IMR-90 (cell line): ENCODE measurements at regions not wholly inside any gene's neighbourhood (a gene's known extent, or its start where the extent isn't known, plus 50 kb on each side); places are given as distances from the start of the nearest gene placed in this dataset.

ENCODE experiments used
- ATAC-seq: fragments of 200-7000 bp; cut with Tn5 transposase; 2 replicates; pipeline ENCODE4 v1.9.1; 2020; ENCODE audit warnings: low read depth, mild to moderate bottlenecking, moderate library complexity
- BruUV-seq: library from RNA; stranded (reverse); fragments of 400-500 nt; replicated peaks from 2 replicates; lab custom pipeline; 2021; lab: Mats Ljungman, UMichigan
- CTCF ChIA-PET: fragments of 300-600 bp; formaldehyde crosslinking; extraction: SDS; loops from one replicate; lab custom pipeline; 2021; ENCODE audit warnings: antibody characterized with exemption; lab: Yijun Ruan, JAX
- POLR2A ChIA-PET: fragments of 300-600 bp; sonication (Branson Sonifier 250); formaldehyde crosslinking; loops from one replicate; lab custom pipeline; 2022; ENCODE audit warnings: antibody characterized with exemption; ENCODE audit not compliant: unreplicated experiment; lab: Charles Lee
- DNase-seq: peaks from one replicate; pipeline ENCODE4 v3.0.0; 2013
- H2AFZ ChIP-seq: replicated peaks from 2 replicates; pipeline ENCODE3; 2013; ENCODE audit warnings: low read length, mild to moderate bottlenecking; ENCODE audit not compliant: poor library complexity
- H2AK5ac ChIP-seq: 2 replicates; pipeline ENCODE4 v1.6.1; 2013; ENCODE audit warnings: low read depth, low read length, inconsistent platforms
- H2AK9ac ChIP-seq: replicated peaks from 2 replicates; pipeline ENCODE3; 2013; ENCODE audit warnings: mild to moderate bottlenecking, low read depth, low read length, moderate library complexity; ENCODE audit not compliant: poor library complexity
- H2BK120ac ChIP-seq: 2 replicates; pipeline ENCODE4 v1.6.1; 2013; ENCODE audit warnings: low read depth, low read length, inconsistent platforms
- H2BK15ac ChIP-seq: 3 replicates; pipeline ENCODE4 v1.6.1; 2013; ENCODE audit warnings: low read depth, low read length, inconsistent platforms
- H2BK20ac ChIP-seq: 2 replicates; pipeline ENCODE4 v1.6.1; 2013; ENCODE audit warnings: low read depth, mild to moderate bottlenecking, inconsistent platforms, low read length, moderate library complexity
- H2BK5ac ChIP-seq: 2 replicates; pipeline ENCODE4 v1.6.1; 2013; ENCODE audit warnings: mild to moderate bottlenecking, low read depth, low read length, inconsistent platforms; ENCODE audit not compliant: poor library complexity, severe bottlenecking
- H3K14ac ChIP-seq: replicated peaks from 2 replicates; pipeline ENCODE4 v1.6.1; 2013; ENCODE audit warnings: low read depth, low read length, inconsistent platforms
- H3K18ac ChIP-seq: 2 replicates; pipeline ENCODE4 v1.6.1; 2013; ENCODE audit warnings: low read depth, low read length, control low read depth
- H3K23ac ChIP-seq: 2 replicates; pipeline ENCODE4 v1.6.1; 2013; ENCODE audit warnings: low read depth, low read length, inconsistent platforms
- H3K27ac ChIP-seq: 2 replicates; pipeline ENCODE4 v1.5.1; 2013; ENCODE audit warnings: mild to moderate bottlenecking, control low read depth, low read length; ENCODE audit not compliant: insufficient read depth
- H3K27me3 ChIP-seq: 2 replicates; pipeline ENCODE4 v1.6.1; 2013; ENCODE audit warnings: low read length; ENCODE audit not compliant: control insufficient read depth, insufficient read depth
- H3K36me3 ChIP-seq: 2 replicates; pipeline ENCODE4 v1.6.1; 2013; ENCODE audit warnings: low read length, mixed read lengths; ENCODE audit not compliant: control insufficient read depth, insufficient read depth
- H3K4ac ChIP-seq: 2 replicates; pipeline ENCODE4 v1.6.1; 2013; ENCODE audit warnings: low read depth, low read length, inconsistent platforms
- H3K4me1 ChIP-seq: 2 replicates; pipeline ENCODE4 v1.6.1; 2013; ENCODE audit warnings: low read length, mixed read lengths; ENCODE audit not compliant: control insufficient read depth, insufficient read depth
- H3K4me2 ChIP-seq: 2 replicates; pipeline ENCODE4 v1.6.1; 2013; ENCODE audit warnings: low read depth, mild to moderate bottlenecking, control low read depth, low read length, moderate library complexity
- H3K4me3 ChIP-seq: 2 replicates; pipeline ENCODE4 v1.5.1; 2013; ENCODE audit warnings: low read depth, mild to moderate bottlenecking, control low read depth, low read length, moderate library complexity; ENCODE audit not compliant: insufficient read depth
- H3K56ac ChIP-seq: 2 replicates; pipeline ENCODE4 v1.6.1; 2013; ENCODE audit warnings: low read length, inconsistent platforms; ENCODE audit not compliant: insufficient read depth; ENCODE audit errors: extremely low read depth
- H3K79me1 ChIP-seq, 2 experiments: 2 replicates each; pipeline ENCODE4 v1.6.1; 2013; ENCODE audit warnings: low read length in 2 of 2, inconsistent platforms in 1 of 2, low read depth in 1 of 2
- H3K9ac ChIP-seq: 2 replicates; pipeline ENCODE4 v1.6.1; 2013; ENCODE audit warnings: low read depth, low read length, control low read depth
- H3K9me1 ChIP-seq: 2 replicates; pipeline ENCODE4 v1.6.1; 2013; ENCODE audit warnings: low read length, inconsistent platforms; ENCODE audit not compliant: insufficient read depth
- H3K9me3 ChIP-seq: 2 replicates; pipeline ENCODE4 v1.6.1; 2013; ENCODE audit warnings: low read length; ENCODE audit not compliant: control insufficient read depth, insufficient read depth
- H4K20me1 ChIP-seq: 2 replicates; pipeline ENCODE4 v1.6.1; 2013; ENCODE audit warnings: low read length, inconsistent platforms; ENCODE audit not compliant: insufficient read depth
- H4K5ac ChIP-seq: 2 replicates; pipeline ENCODE4 v1.6.1; 2013; ENCODE audit warnings: mild to moderate bottlenecking, low read depth, low read length, control low read depth
- H4K8ac ChIP-seq, 2 experiments: 2 replicates each; pipeline ENCODE4 v1.6.1; 2013; ENCODE audit warnings: low read depth in 2 of 2, low read length in 2 of 2, control low read depth in 1 of 2, inconsistent platforms in 1 of 2
- H4K91ac ChIP-seq: 2 replicates; pipeline ENCODE4 v1.6.1; 2013; ENCODE audit warnings: low read depth, low read length, inconsistent platforms; ENCODE audit not compliant: insufficient read depth
- BHLHE40 ChIP-seq: fragments of 150-350 bp; IDR thresholded peaks from 2 replicates; pipeline ENCODE4 v1.6.1; 2016; ENCODE audit warnings: mild to moderate bottlenecking, low read depth, low read length
- CEBPB ChIP-seq: IDR thresholded peaks from 2 replicates; pipeline ENCODE4 v1.6.1; 2012; ENCODE audit warnings: low read depth, low read length, improper control_type of control experiment
- CHD1 ChIP-seq: IDR thresholded peaks from 2 replicates; pipeline ENCODE4 v1.6.1; 2012; ENCODE audit warnings: low read depth, low read length, improper control_type of control experiment
- CTCF ChIP-seq: conservative IDR thresholded peaks from 2 replicates; pipeline ENCODE4 v1.5.1; 2012; ENCODE audit warnings: mild to moderate bottlenecking, low read depth, low read length, improper control_type of control experiment
- ELK1 ChIP-seq: fragments of 150-350 bp; IDR thresholded peaks from 2 replicates; pipeline ENCODE4 v1.6.1; 2016; ENCODE audit warnings: low read depth, mild to moderate bottlenecking, low read length, moderate library complexity, borderline replicate concordance
- FOS ChIP-seq: fragments of 150-350 bp; IDR thresholded peaks from 2 replicates; pipeline ENCODE4 v1.6.1; 2016; ENCODE audit warnings: low read depth, low read length
- MAFK ChIP-seq: IDR thresholded peaks from 2 replicates; pipeline ENCODE4 v1.6.1; 2012; ENCODE audit warnings: low read depth, low read length, improper control_type of control experiment
- MAZ ChIP-seq: IDR thresholded peaks from 2 replicates; pipeline ENCODE4 v1.6.1; 2012; ENCODE audit warnings: low read depth, mild to moderate bottlenecking, low read length, improper control_type of control experiment, moderate library complexity, borderline replicate concordance
- MXI1 ChIP-seq: IDR thresholded peaks from 2 replicates; pipeline ENCODE4 v1.6.1; 2012; ENCODE audit warnings: low read depth, mild to moderate bottlenecking, low read length, moderate library complexity, borderline replicate concordance
- NFE2L2 ChIP-seq: fragments of 150-350 bp; IDR thresholded peaks from 2 replicates; pipeline ENCODE4 v1.6.1; 2016; ENCODE audit warnings: low read depth, mild to moderate bottlenecking, low read length
- POLR2A ChIP-seq: IDR thresholded peaks from 2 replicates; pipeline ENCODE4 v1.6.1; 2012; ENCODE audit warnings: mild to moderate bottlenecking, low read depth, low read length
- RAD21 ChIP-seq: IDR thresholded peaks from 2 replicates; pipeline ENCODE4 v1.6.1; 2012; ENCODE audit warnings: low read length, improper control_type of control experiment
- RCOR1 ChIP-seq: IDR thresholded peaks from 2 replicates; pipeline ENCODE4 v1.6.1; 2012; ENCODE audit warnings: mild to moderate bottlenecking, low read length, improper control_type of control experiment; ENCODE audit not compliant: insufficient replicate concordance
- RFX5 ChIP-seq: IDR thresholded peaks from 2 replicates; pipeline ENCODE4 v1.8.0; 2012; ENCODE audit warnings: low read depth, mild to moderate bottlenecking, low read length, moderate library complexity
- SMC3 ChIP-seq: fragments of 150-350 bp; IDR thresholded peaks from 2 replicates; pipeline ENCODE4 v1.6.1; 2016; ENCODE audit warnings: low read depth, mild to moderate bottlenecking, antibody characterized with exemption, low read length, moderate library complexity
- WGBS, 2 experiments: methylation state at CpG; one replicate each; pipeline versions ENCODE4 v1.1.5 to v1.1.7; 2013; ENCODE audit warnings: missing lambda C conversion rate in 2 of 2; ENCODE audit not compliant: insufficient read length in 1 of 2; ENCODE audit errors: extremely low coverage in 2 of 2; 5-methylcytosine and 5-hydroxymethylcytosine counted together
- dilution Hi-C: fragments of 300-500 bp; cut with HindIII; formaldehyde crosslinking; loops from one replicate; pipeline ENCODE4 v1.14.3; 2018; ENCODE audit warnings: low sequenced_read_pairs; ENCODE audit not compliant: unreplicated experiment
- in situ Hi-C: fragments of 300-500 bp; cut with MboI; formaldehyde crosslinking; loops from 3 replicates; pipeline ENCODE4 v1.14.3; 2019; ENCODE audit warnings: low sequenced_read_pairs, inconsistent platforms, mixed read lengths
- intact Hi-C: fragments of 100-400 bp; cut with micrococcal nuclease; formaldehyde crosslinking; loops from 2 replicates; pipeline ENCODE4 v1.10.0; 2022
- TF ChIP-seq, protein P1 (sequence below): fragments of 150-350 bp; IDR thresholded peaks from 2 replicates; pipeline ENCODE4 v1.6.1; 2017; ENCODE audit warnings: mild to moderate bottlenecking, antibody characterized with exemption, low read length, low read depth

DNA sequence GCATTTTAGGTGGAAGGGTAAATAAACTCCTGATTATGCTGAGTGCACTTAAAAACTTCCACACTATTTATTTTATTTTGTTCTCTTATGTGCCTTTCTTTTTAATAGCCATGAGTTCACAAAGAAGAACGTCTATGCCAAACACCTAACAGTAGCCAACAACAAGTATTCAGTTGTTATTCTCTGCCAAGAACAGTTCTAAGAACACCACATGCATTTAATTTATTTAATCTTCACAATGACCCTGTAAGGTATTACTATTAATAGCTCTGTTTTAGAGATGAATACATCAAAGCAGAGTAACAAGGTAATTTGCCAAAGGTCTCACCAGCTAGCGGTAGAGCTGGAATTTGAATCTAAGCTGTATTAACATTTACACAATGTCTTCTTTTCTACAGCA lies 240.1 kb downstream of the ALG10B start:
- Histone ChIP-seq H3K36me3 (no peaks in the 10 kb centered on the region), H2AK5ac (no peak overlapping the region), H2AFZ (no peak overlapping the region), H3K9me3 (0 out of 2 replicates have a peak, but pooled peaks cover 2% of the 10 kb centered on the region), H2BK15ac (no peak overlapping the region), H4K91ac (no peak overlapping the region), H2BK20ac (no peak overlapping the region), H3K27me3 (no peaks in the 10 kb centered on the region), H4K5ac (no peak overlapping the region), H2AK9ac (no peak overlapping the region), H3K79me1 (no peaks in the 10 kb centered on the region), H3K27ac (no peak overlapping the region), H4K20me1 (no peaks in the 10 kb centered on the region), H4K8ac (no peak overlapping the region), H3K18ac (no peak overlapping the region), H3K4me1 (no peaks in the 10 kb centered on the region), H3K23ac (no peak overlapping the region), H3K56ac (no peak overlapping the region), H3K14ac (no peak overlapping the region), H3K9me1 (no peaks in the 10 kb centered on the region), H2BK120ac (no peak overlapping the region), H3K9ac (no peak overlapping the region), H2BK5ac (no peak overlapping the region), H3K4me2 (no peak overlapping the region), H3K4ac (no peak overlapping the region), H3K4me3 (no peak overlapping the region)
- TF ChIP-seq MAFK, result no peak
- no peak for TF ChIP-seq CTCF
- TF ChIP-seq, protein P1, sequence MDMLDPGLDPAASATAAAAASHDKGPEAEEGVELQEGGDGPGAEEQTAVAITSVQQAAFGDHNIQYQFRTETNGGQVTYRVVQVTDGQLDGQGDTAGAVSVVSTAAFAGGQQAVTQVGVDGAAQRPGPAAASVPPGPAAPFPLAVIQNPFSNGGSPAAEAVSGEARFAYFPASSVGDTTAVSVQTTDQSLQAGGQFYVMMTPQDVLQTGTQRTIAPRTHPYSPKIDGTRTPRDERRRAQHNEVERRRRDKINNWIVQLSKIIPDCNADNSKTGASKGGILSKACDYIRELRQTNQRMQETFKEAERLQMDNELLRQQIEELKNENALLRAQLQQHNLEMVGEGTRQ, result no peak
- TF ChIP-seq MAZ, result no peak
- TF ChIP-seq SMC3, result no peak
- TF ChIP-seq RAD21, result no peak
- TF ChIP-seq RCOR1, result no peak
- no peak for TF ChIP-seq FOS
- no peak for TF ChIP-seq MXI1
- no peak for TF ChIP-seq NFE2L2
- no peak for TF ChIP-seq BHLHE40
- TF ChIP-seq RFX5, result no peak
- TF ChIP-seq CEBPB, result no peak
- TF ChIP-seq CHD1, result no peak
- no peak for TF ChIP-seq POLR2A
- no peak for TF ChIP-seq ELK1
- in situ Hi-C loops, result no loop called here
- ChIA-PET POLR2A (no interaction called here), CTCF (no interaction called here)
- dilution Hi-C loops, result no loop called here
- DNase-seq (no peak), ATAC-seq (no peak)
- intact Hi-C loops, result no loop called here
- BruUV-seq, result no TSS peak
- no CpG with 5 or more reads among the region's 2 CpGs for WGBS, 2 experiments
